ENCODE measurements at regions not wholly inside any gene's neighbourhood (a gene's known extent, or its start where the extent isn't known, plus 50 kb on each side); places are given as distances from the start of the nearest gene placed in this dataset.

DNA sequence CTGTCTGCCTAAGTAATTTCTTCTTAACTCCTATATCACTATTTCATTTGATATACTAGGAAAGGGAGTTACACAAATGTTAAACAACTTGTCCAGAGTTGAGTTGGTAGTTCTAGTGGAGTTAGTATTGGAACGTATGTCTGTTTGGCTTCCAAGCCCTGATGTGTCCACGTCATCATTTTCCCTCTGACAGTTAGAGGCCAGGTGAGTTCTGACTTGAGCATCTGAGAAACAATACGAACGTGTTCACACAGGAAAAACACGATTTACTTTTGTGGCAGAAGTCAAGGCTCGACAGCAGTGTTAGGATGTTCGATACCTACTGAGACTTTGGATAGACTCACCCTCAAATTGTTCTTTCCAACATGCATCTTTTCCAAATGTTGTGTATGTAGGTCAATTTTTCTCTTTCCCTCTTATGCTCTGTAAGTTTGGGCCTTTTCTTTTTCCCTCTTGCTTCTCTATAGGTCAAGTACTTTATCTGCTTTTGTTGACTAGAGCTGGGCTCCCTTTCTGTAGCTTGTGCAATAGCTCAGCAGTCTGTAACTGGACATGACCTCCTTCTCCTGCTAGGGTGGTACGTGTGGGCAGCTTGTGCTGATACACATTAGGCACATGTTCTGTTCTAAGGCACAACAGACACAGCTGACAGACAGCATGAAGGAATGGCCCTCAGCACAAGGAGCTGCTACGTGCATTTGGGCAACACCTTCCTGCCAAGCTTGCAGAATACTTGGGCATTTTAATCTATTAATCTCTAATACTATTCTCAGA, 222.9 kb downstream of the PTEN start:
- no peak for DNase-seq

- no peak for DNase-seq
Measured at GRCh38 chr10:88088441-88089340, 225.3 kb downstream of the PTEN start.

DNA sequence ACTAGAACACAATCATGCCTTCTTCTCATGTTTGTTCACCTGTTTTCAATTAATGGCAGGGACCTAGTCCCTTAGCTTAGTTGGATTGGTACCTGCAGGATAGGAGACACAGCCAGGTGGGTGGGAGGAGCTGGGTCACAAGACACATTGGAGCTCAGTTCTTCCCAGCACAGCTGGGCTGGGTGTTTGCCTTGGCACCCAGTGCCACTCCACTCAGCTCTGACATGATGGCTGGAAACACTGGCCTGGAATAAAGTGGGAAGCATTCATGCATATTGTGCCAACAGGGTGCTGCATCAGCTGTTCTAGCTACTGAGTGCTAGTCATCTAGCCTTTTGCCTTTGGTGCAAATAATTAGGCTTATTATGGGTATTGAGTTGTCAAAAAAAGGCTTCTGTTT, 226.1 kb downstream of the PTEN start:
- DNase-seq, result peak; percentile 91

DNA sequence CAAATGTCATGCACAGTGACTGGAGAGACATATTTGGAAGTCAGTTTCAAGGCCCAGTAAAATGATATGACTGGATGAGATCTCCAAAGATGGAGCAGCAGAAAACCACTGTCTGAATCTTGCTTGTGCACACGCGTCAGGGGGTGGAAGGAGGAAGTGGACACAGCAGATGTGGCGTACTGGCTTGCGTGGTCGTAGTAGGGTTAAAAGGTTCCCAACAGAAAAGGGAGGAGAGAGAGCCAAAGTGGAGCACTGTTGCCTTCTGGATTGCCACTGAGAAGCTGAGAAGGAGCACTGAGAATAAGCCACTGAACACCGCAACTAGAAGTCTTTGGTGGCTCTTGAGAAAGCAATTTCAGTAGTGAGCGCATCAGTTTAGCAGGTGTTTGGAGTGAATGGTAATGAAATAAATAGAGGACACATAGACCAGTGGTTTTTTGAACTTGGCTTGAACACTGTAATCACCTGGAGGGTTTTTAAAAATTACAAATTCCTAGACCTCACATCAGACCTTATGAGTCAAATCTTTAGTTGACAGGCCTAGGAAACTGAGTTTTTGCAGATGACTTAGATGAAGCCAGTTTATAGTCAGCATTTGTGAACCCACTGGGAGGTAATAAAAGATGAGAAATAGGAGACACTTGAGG, 227.3 kb downstream of the PTEN start:
- DNase-seq, result no peak

- no peak for DNase-seq
Measured at GRCh38 chr10:88091490-88092061, 228.2 kb downstream of the PTEN start.

DNA sequence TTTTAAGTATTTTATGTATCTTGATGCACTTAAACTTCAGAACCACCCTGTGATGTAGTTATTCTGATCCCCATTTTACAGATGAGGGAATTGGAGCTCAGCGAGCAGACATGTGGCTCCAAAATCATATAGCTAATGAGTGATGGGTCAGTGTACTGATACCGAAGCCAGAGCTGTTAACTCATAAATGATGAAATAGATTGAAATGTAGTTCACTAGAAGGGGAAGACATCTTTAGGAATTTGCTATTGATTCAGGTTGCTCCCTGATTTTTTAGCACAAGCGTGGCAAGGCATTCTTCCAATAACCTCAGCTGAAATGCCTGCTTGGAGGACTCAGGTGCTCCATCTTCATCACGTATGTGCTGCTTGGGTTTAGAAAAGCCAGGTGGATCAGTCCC, 228.8 kb downstream of the PTEN start:
- DNase-seq, result no peak

DNA sequence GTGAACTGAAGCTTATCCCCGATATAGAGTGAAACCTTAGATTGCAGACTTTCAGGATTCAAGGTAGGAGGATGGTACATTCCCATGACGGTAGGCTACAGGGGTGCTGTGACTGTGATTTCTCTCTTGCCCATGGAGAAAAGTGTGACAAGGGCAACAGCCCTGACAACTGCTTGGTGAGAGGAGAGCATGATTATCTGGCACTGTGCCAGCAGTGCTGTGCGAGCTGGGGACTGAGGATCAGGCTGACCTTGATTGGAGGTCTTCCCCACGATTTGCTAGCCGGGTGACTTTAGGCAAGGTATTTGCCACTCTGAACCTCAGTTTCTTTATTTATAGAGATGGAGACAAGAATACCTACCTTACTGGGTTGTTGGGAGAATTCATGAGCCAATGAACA, 229.5 kb downstream of the PTEN start:
- DNase-seq, result peak; percentile 49

GRCh38 chr10:88094795-88095194, 231.4 kb downstream of the PTEN start:
- no peak for DNase-seq

GRCh38 chr10:88095223-88095721, 231.8 kb downstream of the PTEN start:
- no peak for DNase-seq

DNA sequence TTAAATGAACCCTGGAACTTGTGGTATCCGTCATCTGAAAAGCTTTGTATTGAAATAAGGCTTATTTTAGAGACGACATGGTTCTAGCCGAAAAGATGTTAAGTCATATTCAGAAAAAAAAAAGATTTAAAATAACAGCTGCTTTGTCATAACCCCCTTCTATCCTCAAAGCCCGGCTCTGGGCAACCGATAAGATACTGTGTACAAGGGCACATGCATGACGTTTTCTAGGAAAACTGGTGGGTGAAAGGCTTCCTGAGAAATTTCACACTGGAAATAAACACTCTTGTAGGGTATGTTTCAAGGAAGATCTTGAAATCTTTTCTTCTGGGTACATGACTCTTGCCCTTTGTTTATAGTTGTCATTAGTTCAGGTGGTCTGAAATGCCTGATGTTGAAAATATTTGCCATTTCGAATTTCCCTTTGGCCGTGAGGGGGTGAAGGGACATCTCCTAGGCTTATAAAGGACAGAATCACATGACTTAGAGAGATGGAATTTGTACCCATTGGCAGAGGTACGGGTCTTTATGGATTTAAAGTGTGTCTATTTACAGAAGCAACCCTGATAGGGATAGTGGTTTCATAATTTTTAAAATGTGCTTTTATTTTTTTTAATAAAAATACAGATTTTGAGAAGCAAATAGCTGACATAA, 232.5 kb downstream of the PTEN start:
- no peak for DNase-seq

DNA sequence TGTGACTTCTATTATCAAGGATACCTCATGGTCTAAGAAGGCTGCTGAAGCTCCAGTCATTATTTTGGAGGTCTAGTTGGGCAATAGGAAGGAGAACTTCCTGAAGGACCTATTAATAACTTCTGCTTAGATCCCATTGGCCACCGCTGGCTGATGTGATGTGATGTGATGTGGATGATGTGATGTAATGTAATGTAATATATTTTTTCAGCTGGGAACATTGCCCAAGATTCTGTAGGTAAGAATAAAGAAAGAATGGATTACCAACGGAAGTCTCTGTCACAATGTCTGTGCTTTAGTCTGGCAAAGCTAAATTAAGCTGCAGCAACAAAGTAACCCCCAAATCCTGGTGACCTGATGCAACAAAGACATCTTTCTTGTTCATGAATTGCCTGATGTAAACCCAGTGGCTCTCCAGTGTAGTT, 233.7 kb downstream of the PTEN start:
- DNase-seq, result no peak

DNA sequence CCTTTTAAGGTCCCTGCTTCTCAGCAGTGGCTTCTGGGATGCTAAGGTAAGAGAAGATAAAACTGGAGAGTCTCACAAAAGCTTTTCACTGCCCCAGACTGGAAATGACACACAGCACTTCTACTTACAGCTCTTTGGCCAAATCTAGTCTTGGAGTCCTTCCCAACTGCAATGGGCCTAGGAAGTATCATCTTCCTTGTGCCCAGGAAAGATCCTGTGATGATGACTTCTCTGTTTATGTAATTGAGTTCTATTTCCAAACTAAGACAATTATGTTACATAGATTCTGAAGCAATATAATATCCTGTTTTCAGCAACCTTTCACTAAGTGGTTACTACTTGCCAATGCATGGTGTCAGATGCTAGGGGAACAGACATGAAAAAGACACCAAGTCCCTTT, 234.1 kb downstream of the PTEN start:
- DNase-seq, result no peak

DNA sequence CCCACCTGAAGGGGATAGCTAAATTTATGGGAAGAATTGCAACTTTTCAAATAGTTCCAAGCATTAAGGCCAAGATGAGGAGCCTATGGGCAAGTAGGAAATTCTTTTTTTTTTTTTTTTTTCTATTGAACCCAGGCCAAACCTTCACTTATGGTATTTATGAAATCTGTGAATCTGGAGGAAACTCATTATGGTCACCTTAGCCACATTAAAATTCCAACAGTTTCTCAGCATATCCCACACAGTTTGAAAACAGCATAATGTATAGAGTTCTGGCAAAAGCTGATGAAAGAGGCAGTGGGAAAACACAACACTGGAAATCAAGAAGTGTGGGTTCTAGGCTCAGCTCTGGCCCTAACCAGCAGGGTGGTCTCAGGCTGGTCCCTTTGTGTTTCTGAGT, 236.9 kb downstream of the PTEN start:
- no peak for DNase-seq

DNA sequence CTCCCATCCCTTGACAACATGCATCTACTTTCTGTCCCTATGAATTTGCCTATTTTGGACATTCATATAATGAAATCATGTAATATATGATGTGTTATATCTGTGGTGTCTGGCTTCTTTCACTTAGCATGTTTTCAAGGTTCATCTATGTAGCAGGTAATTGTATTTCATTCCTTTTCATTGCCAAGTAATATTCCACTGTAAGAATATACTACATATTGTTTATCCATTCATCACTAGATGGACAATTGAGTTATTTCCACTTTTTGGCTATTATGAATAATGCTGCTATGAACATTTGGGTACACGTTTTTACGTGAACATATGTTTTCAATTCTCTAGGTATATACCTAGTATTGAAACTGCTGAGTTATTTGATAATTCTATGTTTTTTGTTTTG, 238.2 kb downstream of the PTEN start:
- no peak for DNase-seq

DNA sequence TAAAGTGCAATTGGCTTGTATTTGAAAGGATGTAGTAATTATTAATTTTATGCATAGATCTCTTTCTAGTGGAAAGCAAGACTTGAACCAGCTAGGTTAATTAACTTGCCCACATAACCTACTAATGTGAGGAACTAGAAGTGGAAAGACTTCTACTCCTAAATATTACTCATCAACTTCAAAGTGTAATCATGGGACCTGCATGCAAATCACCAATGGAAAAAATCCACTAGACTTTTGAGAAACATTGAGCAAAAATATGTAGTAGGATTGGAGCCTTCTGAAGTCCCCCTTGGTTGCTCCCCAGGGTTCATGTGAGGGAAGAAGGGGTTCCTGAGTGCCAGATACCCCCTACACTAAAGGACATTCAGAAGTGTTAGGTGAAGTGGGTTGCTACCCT, 240.2 kb downstream of the PTEN start:
- no peak for DNase-seq

DNA sequence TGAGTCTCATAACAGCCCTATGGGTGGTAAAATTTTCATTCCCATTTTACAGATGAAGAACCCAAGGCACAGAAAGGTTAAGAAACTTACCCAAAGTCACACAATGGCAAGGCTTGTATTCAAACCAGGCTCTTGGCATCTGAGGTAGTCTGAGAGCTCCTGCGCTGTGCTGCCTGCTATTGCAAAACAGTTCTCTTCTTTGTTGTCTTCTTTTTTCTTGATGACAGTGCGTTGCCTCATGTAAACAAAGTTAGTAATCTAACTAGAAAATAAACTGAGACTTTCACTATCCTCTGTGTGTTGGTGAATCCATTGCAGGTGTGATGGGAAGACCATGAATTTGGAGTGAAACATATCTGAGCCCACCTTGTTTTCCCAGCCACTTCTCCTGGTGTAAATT, 240.8 kb downstream of the PTEN start:
- no peak for DNase-seq

GRCh38 chr10:88106366-88106765, 242.9 kb downstream of the PTEN start:
- DNase-seq, result no peak

DNA sequence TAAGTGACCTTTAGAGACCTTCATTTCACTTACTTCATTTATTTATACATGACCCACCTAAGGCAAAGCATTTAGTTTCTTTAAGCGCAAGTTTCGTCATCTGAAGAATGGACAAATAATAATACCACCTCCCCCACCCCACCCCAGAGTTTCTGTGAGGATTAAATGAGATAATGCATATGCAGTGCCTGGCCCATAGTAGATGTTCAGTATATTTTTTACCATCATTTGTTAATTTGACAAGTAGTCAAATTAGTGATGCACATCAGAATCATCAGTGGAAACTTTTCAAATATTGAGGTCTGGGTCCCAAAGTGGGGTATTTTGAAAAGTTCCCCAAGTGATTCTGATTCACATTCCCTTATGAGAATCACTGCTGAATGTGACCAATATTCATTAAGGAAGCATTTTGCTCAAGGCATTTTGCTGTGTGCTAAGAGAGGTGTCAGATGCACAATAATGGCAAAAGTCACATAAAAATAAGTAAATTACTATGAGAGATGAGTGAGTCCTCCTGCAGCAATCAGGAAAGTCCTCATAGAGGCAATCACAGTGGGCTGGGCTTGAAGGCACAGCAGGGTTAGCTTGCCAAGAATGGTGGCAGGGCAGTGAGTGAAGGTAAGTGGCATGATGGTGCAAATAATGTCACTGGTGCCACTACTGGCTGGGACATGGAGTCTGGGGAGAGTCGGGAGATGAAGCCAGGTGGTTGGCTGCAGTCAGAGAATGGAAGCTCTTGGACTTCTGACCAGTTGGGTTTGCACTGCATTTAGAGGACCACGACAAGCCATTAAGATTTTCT, 244.1 kb downstream of the PTEN start:
- no peak for DNase-seq

- no peak for DNase-seq
Measured at GRCh38 chr10:88108115-88108610, 244.7 kb downstream of the PTEN start.

DNA sequence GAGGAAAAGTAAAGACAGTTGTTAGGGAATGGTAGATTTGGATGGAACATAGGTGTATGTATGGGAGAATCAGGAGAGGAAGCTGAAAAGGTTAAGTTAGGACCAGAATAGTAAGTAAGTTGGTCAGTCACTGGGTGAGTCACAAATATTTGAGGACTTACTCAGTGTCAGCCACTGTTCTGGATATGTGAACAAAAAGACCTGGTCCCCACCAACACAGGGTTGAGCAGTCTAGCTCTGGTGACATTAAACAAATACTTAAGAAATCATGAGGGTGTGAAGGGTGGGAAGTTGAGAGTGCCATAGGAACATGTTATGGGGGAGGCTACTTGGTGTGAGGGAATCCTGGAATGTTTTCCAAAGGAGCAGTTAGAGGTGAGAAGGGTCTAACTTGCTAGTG, 246.9 kb downstream of the PTEN start:
- DNase-seq, result no peak

- no peak for DNase-seq
Measured at GRCh38 chr10:88110822-88111221, 247.4 kb downstream of the PTEN start.

DNA sequence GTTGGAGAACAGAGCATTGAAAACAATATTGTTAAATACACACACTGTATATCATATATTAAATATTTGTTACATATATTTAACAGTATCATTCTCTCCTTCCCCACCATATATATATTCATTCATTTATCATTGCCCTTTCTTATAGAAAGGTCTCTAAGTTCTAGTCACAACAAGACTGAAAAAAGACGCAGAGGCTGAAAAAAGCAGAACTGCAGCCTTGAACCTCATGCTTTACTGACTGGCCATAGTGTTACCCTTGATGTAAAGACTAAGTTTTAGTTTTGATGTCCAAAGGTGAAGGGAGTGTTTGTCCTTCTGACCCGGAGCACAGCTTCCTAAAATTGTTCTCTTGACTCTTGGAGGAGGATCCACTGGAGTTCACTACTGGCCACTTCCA, 247.9 kb downstream of the PTEN start:
- DNase-seq, result no peak

Data from NCI-H345 (cell line).